GM12874 (cell line): ENCODE measurements at regions not wholly inside any gene's neighbourhood (a gene's known extent, or its start where the extent isn't known, plus 50 kb on each side); places are given as distances from the start of the nearest gene placed in this dataset.

ENCODE experiments used
- CTCF ChIP-seq: IDR thresholded peaks from 2 replicates; pipeline ENCODE4 v1.5.1; 2011; ENCODE audit warnings: low read depth, mild to moderate bottlenecking, control low read depth, low read length, moderate library complexity; ENCODE audit not compliant: insufficient read depth

- TF ChIP-seq CTCF = no peak
These were observed 106.8 kb downstream of the SEMA6D start for GRCh38 chr15:47824147-47824546.

- TF ChIP-seq CTCF = no peak
These were observed 112.4 kb downstream of the SEMA6D start for GRCh38 chr15:47829667-47830066.

DNA sequence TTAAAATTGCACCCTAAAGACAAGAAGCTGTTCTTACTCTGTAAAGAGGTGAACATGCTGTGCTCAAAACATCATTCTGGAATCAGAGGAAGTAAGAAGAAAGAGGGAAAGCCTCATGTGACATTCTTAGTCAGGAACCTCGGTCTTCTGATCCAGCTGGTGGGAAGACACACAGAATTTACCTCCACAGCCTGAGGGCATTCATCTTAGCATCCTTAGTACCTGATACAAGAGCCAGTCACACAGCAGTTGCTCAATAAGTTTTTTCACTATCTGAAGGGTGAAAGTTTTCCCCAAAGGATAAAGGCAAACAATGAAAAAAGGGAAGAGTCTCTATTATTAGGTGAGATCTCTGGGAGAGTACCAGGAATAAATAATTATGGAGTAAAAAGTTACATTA, 116.8 kb downstream of the SEMA6D start:
- no peak for TF ChIP-seq CTCF

DNA sequence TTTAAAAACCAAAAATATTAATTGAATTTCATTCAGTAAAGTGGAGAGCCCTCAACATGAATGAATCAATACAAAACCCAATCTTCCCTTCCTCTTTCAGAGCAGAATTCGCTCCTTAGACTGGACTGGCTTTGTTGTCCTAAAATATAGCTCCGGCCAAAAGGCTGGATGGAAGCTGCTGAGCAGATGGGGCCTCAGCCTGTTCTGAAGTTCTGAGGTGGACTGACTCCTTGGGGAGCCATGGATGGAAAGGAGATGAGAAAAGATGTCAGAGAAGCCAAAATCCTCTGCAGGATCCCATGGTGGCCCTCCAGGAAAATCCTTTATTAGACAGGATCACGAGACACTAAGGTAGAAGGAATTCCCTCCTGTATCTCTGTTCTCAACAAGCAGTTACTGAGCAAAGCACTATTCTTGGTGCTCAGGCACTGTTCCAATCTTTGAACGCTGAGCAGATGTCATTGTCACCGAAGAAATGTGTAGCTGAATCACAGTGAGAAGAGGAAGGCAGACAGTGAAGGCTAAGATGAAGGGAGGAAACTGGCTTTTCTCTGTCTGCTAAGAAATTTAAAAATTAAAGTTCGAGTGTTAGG, 122.0 kb downstream of the SEMA6D start:
- no peak for TF ChIP-seq CTCF

GRCh38 chr15:47843124-47843663, 125.9 kb downstream of the SEMA6D start:
- no peak for TF ChIP-seq CTCF

- no peak for TF ChIP-seq CTCF
These were observed 127.1 kb downstream of the SEMA6D start for GRCh38 chr15:47844437-47844836.

- TF ChIP-seq CTCF = no peak
These were observed 129.0 kb downstream of the SEMA6D start for GRCh38 chr15:47846128-47846868.
